Fibroblast of lung (primary cell): ENCODE measurements at regions not wholly inside any gene's neighbourhood (a gene's known extent, or its start where the extent isn't known, plus 50 kb on each side); places are given as distances from the start of the nearest gene placed in this dataset.

Experiments
- CTCF ChIP-seq, 2 donors: IDR thresholded peaks in 1 of 2; conservative IDR thresholded peaks in 1 of 2; 1 replicate in 1 of 2; 2 replicates in 1 of 2; pipeline ENCODE4 v1.5.1; 2011 to 2012; ENCODE audit warnings: low read length in 2 of 2, control low read depth in 1 of 2, inconsistent platforms in 1 of 2, low read depth in 1 of 2, mild to moderate bottlenecking in 1 of 2
- EZH2 ChIP-seq: IDR thresholded peaks from 2 replicates; pipeline ENCODE4 v1.5.1; 2012; ENCODE audit warnings: low read length, control low read depth, mild to moderate bottlenecking; ENCODE audit errors: missing control alignments

DNA sequence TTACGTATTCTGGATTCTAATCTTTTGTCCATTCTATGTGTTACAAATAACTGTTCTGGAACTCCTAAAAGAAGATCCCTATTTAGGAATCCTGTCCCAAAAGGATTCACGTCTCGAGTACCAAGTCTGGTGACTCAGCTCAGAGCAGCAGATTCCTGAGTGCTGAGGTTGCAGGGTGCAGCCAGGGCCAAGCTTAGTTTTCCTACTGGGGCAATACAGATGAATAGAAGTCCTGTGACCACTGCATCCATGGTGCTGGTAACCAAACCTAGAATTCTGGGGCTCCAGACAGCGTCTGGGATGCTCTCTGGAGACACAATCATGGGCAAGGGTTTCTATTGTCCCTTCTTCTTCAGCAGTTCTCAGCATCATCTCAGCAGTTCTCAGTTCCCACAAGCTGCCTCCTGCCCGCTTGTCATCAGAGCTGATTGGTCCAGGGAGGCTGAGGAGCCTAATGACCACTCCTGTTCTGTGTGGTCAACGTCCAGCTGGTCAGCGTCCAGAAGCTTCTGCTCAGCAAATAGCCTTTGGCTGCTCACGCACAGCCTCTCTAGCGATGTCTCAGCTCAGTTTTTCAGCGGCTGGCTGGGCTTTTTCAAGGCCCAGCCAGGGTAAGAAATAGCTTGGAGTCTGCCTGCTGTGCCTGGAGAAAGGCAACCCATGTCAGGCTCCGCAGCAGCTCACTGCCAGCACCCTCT lies 50.4 kb upstream of the C7orf33 start:
- TF ChIP-seq CTCF (conservative IDR thresholded peaks at IDR 0.05 in 1 of 2, IDR thresholded peaks at IDR 0.05 in 1 of 2; ENCODE audit: low read depth in 1 of 2, low read length in 2 of 2) = no peak
- no peak for TF ChIP-seq EZH2
